ENCODE measurements at regions not wholly inside any gene's neighbourhood (a gene's known extent, or its start where the extent isn't known, plus 50 kb on each side); places are given as distances from the start of the nearest gene placed in this dataset.

DNA sequence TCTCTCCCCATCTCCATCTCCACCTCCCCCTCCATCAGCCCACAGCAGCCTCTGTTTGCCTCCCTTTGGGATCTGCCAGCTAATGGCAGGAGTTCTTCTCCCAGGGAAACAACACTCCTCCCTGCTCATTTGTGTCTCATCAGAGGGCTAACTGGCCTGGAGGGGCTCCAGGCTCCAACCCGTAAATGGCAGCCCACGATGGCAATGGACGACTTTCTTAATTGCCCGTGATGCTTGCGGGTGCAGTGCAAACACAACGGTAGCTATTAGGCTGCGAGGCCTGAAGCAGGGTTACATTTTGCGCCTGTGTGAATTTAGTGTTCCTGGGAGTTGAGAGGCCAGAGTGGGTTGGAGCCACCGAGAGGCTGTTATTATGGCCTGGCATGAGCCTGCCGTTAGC, 285.1 kb downstream of the TNS1 start:
- DNase-seq: no peak

DNA sequence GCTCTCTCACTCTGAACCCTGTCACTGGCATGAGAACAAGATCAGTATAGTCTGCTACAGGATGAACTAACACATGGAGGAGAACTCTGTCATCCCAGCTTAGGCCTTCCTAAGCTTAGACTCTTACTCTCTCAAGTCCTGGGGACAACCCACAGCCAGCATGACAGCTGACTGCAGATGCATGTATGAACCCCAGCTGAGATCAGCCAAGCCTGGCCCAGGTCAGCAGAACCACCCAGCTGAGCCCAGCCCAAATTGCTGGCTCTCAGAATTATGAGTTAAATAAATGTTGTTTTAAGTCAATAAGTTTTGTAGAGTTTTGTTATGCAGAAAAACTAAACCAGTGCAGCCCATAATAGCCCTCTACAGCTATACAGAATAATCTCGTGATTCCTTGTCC, 287.3 kb downstream of the TNS1 start:
- DNase-seq: no peak

DNA sequence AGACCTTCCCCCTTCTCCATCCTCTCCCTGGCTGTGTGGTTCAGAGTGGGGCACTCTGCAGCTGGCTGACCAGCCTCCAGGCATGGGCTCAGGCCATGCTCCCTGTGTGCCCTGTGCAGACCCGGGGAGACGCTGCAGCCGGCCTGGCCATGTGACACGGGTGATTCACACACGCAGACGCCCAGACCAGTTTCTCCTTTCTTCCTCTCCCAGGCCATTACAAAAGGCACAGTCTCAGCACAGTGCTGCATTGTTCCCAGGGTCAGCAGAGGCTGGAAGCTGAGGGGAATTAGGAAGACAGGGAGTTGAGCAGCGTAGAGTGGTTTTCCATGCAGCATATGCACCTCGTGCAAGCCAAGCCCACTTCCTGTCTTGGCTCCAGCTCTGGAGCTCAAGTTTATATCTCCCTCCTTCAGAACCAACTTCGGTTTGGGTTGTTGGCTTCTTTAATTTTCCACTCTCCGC, 288.5 kb downstream of the TNS1 start:
- no peak for DNase-seq

DNA sequence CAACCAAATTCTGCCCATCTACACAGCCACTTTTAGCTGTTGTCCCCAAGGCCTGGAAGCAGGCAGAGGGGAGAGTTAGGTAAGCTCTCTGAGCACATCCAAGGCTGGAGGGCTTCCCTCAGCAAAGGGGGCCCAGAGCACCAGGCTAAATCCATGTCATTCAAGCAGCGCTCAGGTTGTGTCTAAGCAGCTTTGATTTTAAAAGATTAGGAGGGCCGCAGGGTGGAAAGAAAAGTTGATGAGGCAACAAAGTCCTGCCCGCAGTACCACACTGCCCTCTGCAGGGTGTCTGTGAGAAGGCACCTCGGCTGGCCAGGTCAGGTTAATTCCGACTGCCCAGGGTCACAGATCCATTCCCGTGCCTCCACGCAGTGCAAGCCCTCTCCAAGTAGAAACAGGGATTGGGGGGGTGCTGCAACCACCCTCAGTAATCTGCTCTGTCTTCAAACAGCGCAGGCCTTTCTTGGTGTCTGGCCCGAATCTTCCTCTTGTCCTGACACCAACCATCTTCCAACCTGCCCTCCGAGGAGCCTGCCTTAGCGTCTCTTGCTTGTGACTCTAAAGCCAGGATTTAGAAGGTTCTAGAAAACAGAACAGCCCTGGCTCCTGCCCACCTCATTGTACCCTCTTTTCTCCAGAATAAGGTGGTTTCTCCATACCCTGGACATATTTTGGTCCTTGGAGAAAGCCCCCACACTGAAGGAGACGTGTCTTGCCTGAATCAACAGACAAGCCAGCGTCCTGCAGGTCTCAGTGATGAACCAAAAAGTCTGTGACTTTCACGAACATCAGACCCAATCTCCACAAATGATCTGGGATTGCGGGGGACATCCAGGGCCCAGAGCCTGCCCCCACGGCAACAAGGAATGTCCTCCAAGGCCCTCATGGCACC, 289.2 kb downstream of the TNS1 start:
- peak; percentile 39 for DNase-seq

DNA sequence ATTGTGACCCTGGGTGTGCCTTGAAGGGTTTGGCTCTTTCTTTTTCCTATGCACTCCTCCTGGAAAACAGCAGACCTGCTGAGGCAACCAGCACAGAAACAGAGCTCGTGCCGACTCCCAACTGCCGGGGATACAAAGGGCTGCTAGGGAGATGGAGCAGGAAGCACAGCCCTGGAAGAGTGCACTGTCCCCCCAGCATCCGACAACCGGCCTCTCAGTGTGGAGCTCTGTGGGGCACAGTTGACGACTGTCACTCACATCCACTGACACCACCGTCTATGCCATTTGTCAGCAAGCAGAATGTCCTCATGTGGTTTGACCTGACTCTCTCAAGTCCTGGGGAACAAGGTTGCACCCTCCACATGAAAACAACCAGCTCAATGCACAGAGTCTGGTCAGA, 290.4 kb downstream of the TNS1 start:
- no peak for DNase-seq

DNA sequence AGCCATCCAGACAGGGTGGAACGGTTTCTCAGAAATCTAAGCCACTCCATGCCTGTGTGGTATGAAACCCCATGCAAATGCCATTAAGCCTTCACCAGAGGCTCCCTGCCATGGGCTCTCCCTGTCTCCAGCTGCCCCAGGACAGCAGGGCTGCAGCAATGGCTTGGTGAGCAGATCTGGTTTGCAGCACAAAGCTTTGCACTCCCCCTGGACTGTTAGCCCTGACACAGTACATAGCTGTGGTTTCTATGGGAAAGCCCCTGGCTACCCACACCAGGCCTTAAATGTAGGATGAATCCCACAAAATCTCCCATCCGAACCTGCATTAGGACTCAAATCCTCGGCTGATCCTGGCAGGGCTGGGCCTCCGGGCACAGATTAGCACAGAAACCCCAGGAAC, 291.6 kb downstream of the TNS1 start:
- DNase-seq: no peak

DNA sequence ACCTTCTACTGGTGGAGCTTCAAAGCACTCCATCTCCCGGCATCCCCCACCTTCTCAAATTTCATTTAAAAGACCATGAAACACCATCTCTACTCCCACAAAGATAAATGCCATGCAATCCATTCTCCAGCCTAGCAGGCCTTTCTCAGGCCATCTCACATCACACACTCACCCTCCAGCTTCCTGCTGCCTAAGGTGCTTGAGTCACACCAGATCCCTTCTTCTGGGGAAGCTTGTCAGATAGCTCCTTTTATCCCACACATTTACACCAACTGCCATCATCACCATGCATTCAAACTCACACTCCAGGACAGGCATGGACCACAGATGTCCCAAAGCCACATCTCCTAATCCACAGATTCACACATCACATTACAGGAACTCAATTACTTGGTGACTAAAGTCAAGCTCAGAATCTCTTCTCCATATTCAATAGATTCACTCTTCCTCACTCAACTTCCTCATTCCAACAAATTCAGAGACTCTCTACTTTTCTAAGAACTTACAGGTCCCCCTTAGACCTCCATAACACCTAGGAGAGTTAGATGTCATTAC, 292.5 kb downstream of the TNS1 start:
- DNase-seq: no peak

DNA sequence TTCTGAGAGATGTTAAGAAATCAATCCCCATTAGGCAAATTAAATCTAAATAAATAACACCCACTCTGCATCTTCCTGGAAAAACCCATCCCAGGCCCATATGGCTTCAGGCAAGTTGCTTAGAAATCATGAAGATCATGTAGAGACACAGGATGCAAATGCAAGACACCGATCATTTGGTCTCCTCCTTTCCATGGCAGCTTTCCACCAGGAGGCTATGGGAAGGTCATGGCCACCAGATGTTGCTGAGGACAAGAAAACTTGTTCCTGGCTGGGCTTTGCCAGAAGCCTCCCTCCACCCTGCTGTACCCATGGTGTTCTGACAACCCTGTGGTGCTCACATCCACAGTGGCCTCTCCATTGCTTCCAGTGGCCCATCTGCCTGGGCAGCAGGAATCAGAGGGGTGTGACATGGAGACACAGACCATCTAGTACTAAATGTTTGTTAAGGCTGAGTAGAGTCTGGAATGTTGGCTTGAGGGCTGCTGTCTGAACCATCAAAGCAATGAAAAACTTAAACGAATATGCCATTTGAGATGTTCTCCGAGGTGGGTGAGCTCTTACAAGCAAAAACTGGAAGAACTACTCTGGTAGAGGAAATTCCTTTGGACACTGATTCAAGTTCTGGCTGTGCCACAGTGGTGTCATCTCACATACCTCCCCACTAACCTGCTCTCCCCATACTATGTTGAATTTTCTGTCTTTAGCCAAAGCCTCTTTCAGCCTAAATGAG, 293.2 kb downstream of the TNS1 start:
- no peak for DNase-seq

DNA sequence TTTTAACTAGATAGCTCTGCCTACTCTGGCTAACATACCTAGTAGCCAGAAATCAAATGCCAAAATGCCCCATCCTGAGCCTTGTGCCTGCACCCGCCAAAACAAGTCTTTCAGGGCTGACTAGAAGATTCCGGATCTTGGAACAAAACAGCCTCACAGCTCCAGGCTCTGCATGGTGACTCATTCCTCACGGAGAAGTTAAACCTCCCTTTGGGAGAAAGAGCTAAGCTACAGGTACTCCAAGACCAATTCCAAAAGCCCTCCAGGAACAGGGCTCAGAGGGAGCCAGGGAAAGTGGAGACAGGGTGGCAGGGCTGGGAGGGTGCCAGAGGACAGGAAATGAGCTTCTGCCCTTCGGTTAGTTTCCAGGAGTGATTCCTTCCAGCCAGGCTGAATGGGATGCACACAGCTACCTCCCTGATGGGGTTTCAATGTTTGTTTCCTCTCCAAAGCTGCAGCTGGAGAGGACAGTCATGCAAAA, 295.6 kb downstream of the TNS1 start:
- no peak for DNase-seq

DNA sequence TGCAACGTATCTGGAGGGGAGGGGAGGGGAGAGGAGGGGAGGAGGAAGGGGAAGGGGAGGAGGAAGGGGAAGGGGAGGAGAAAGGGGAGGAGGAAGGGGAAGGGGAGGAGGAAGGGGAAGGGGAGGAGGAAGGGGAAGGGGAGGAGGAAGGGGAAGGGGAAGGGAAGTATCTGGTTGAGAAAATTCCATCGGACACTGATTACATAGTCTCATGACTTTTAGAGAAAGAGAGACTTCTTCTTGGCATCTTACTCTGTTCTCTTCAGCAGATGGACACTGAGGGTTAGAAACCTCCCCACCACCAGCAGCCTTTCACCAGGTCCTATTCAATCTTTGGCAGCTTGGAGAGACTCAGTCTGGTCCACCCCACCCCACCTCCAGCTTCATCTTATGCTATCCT, 296.3 kb downstream of the TNS1 start:
- DNase-seq: no peak

DNA sequence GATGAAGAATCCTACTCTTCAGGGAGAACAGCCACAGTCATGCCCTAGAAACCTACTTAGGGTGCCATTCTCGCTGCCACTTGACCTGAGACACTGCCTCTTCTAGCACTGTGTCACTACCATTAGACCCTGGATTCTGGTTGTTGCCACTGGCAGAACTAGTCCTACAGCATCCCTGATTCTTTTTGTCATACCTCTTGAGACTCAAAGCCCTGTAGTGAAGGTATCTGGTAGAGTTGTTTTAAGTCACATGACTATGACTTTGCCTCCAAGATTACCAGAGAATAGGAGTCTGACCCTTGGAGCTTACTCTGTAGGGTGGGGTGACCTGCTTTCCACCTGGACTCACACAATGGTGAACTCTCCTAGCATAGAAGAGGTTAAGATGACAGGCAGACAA, 296.7 kb downstream of the TNS1 start:
- no peak for DNase-seq

DNA sequence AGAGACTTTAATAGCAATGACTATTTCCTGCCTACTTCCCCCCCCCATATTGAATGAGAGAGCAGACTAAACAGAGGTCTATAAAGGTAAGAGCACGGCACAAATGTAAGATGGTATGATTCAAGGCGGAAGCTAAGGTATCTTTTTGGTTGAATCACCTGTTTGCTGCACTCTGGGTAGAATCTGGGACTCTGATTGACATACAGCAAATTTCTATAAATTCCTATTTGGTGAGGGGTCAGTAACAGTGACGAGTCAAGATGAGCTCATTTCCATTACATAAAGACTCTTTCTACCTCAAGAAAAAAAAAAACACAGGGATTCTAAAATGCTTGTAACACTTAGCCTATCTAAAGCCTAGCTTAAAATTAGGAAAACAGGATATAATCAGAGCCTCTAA, 297.3 kb downstream of the TNS1 start:
- no peak for DNase-seq

DNA sequence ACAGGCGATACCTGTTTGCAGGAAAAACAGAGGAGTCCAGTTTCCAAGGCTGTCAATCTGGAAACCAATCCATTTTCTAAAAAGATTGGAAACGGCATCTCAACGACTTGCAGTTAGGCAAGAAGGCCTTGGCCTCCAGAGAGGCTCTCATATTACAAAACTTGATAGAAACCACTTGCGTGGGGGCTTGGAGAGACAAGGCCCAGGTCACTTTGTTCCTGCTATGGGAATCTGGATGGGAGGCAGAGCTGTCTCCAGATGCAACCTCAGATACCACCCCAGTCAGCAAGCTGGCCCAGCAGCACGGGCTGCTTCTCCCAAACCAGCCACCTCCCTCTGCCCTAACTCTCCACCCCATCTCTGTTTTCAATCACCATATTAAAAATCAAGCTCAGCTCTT, 298.8 kb downstream of the TNS1 start:
- DNase-seq: no peak

DNA sequence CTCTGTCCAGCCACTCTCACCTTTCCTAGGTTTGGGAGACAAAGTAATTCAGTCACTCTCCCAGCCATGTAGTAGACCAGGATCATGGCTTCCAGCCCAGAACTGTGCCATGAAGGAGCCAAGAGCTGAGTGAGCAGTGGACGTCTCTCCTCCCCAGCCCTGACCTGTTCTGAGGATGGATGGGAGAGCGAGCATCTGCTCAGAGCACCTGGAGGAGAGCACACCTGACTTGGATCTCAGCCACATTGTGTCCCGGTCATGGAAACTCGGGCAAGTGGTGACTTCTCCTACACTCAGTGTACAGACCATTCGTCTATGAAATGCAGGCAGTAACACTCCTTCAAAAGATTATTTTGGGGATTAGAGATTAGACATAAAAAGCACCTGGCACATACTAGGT, 299.7 kb downstream of the TNS1 start:
- no peak for DNase-seq

DNA sequence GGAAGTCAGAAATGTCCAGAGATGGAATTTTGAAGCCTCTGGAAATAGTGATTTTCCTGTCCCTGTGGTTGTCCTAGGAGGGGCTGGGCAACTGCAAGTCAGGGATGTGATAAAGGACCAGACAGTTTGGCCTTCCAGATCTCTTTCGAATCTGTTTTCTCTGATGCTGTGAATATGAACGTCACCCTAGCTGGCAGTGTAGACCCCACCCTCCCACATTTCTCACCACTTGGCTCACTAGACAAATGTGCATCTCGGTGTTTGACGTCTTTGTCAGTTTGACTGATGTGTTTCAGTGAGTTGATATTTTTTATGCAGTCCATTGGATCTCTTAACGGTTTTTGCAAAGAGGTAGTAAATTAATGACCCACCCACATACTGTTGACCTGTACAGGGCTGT, 301.2 kb downstream of the TNS1 start:
- DNase-seq: no peak

DNA sequence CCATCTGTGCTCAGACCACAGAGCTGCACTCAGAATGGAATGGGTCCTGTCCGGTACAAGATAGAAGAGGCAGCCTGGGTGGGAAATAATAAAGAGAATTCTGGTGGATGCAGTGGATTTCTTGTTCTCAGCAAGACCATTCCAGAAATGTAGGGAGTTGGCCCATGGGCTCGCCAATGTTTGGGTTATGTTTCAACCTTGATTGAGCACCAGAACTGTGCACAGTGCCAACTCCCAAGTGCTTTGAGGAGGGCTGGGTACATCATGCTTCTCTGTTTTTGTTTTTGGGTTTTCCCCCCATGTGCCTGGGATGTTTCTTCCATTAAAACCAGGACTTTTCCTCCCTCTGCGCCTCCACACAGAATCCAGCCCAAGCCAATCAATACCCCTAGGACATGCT, 304.1 kb downstream of the TNS1 start:
- no peak for DNase-seq

DNA sequence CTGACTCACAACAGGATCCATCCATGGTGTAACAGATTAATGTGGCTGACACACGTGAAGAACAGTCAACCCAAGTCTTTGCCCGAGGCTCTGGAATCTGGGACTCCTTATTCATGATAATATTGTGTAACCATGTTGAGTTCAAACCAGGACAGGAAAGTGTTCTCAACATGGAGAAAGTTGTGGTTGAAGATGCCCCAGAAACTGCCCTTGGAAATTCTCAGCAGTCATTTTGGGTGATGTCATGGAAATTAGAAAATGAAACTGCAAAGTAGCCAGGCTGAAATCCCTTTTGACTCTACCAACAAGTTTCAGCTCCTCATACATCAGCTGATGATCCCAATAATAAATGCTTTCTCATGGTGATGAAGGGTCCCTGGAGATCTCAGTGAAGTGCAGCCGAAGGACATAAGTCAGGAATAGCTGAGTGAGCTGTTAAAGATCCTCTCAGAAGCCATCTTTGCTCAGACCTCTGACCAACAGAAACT, 307.7 kb downstream of the TNS1 start:
- DNase-seq: no peak

DNA sequence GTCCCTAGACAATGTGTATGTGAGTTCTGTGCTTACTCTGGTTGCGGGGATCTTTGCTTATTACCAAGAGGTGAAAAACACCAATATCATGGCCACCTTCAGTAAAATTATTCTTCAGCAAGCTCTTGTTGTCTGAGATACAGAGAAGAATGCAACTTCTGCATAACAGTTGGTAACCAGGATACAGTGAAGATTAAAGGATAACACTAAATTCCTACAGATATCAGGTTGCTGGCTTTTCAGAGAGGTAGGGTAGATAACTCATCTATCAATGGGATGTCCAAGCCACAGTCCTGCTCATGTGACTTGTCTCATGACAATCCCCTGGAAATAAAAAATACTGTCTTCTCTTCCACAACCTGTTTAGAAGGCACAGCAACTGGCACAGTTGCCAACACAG, 308.5 kb downstream of the TNS1 start:
- DNase-seq: no peak

DNA sequence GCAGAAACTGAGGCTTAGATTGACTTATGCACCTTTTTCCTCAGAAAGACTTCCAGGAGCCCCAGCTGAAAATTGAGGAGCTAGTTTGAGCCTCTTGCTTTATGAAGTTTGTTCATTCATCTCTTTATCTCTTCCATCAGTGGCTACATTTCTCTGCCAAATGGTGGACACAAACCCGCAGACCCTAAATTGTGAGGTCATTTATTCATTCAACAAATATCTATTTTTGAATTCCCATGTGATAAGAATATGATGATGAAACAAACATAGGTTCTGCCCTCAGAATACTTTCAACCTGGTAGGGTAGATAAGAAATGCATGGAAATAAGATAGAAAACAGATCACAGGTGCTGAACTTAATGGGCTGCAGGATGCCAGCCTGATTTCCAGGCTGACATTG, 309.4 kb downstream of the TNS1 start:
- DNase-seq: no peak

DNA sequence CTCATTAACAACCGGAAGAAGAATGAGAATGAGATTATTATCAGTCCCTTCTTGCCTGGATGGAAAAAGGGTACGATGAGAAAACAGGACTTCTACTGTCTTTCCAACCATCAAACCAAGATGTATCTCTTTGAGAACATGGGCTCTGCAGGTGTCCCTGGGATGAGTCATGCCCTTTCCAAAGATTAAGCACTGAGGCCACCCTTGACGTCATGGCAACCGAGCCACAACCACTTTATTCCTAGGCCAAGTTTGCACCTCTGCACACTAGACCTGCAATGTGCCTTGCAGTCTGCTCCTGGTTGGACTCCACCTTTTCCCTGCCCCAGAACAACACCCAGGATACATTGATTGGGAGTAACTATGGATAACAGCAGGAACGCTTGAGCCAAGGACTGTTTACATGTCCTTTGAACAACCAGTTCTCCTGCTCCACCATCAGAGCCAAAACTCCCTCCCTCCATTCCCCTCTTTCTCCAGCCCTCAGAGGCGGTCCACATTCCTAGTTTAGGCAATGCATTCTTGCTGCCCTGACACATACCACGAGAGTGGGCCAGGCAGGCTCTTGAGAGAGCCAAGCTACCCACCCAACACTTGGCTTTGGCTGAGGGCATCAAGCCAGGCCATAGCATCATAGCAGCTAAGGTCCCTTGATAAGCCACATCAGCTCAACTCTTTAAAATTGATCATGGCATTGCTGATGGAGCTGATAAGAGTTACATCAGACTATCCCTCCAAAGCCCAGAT, 310.7 kb downstream of the TNS1 start:
- DNase-seq: no peak

DNA sequence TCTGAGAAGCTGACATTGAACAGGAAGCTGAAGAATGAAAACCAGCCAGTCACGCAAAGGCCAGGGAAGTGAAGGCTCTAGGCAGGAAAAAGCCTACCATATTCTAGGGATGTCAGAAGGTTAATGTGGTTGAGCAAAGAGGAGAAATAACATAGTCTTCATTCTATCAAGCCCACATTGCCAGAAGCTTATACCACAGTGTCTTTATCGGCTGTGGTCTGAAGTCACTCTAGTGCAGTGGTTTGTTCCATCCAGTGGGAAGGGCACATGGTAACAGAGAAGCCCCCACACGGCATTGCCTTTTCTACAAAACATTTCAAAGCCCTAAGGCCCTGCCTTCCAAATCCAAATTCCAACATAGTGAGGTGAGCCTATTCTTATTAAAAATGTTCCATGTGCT, 311.3 kb downstream of the TNS1 start:
- DNase-seq: no peak

DNA sequence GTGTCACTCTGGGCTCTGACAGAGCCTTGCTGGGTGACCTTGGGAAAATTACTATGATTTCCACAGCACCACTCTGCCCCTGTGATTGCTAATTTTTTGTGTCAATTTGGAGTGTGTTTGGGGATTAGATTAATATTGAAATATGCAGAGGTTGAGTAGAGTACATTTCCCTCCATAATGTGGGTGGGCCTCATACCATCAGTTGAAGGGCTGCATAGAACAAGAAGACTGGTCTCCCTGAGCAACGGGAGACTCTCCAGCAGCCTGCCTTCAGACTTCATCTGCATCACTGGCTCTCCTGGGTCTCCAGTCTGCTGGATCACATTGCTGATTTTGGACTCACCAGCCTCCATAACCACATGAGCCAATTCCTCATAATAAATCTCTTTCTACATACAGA, 313.7 kb downstream of the TNS1 start:
- DNase-seq: no peak

DNA sequence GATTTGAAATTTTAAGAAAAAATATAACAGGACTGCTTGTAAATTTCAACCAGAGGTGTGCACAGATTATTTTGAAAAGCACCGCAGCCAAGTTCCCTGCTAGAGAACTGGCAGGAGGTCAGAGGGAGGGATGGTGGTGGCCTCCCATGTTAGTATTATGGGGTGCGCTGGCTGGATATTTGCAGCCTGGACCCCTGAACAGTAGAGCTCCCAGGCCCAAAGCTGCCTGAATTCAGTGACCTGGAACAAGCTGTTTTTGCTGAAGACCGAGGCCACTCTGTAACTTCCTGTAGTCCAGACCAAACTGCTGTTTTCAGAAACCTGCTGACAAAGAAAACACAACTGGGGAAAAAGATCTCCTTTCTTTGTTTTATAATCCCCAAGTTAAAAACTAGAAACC, 314.3 kb downstream of the TNS1 start:
- DNase-seq: no peak

All from NCI-H774 (cell line).